Motor neuron (in vitro differentiated cells): ENCODE measurements at regions not wholly inside any gene's neighbourhood (a gene's known extent, or its start where the extent isn't known, plus 50 kb on each side); places are given as distances from the start of the nearest gene placed in this dataset.
"Not testable (repeated sequence)": the region's sequence is repeated elsewhere in the genome, so short reads cannot be mapped to it uniquely, and the experiment has no call there.

Experiments
- ATAC-seq, 8 experiments: fragments of 200-7000 bp; cut with Tn5 transposase; replicated peaks in 6 of 8; 2 replicates each; pipeline ENCODE4 v1.8.0; 2021; ENCODE audit warnings: mild to moderate bottlenecking in 8 of 8, moderate library complexity in 8 of 8
- H3K27ac ChIP-seq, 2 donors: fragments of 250-450 bp; sonication (Bioruptor Pico); 2 replicates each; pipeline ENCODE4 v1.9.0; 2021; ENCODE audit warnings: antibody characterized with exemption in 2 of 2, mild to moderate bottlenecking in 2 of 2, moderate library complexity in 1 of 2
- H3K4me1 ChIP-seq, 2 donors: fragments of 250-450 bp; sonication (Bioruptor Pico); replicated peaks in 1 of 2; 2 replicates each; pipeline ENCODE4 v1.6.1; 2021; ENCODE audit warnings: antibody characterized with exemption in 2 of 2, mild to moderate bottlenecking in 2 of 2, moderate library complexity in 1 of 2
- H3K4me3 ChIP-seq, 5 donors: fragments of 250-450 bp; sonication (Bioruptor Pico); 2 replicates each; pipeline ENCODE4 v1.9.0; 2021; ENCODE audit warnings: antibody characterized with exemption in 5 of 5, mild to moderate bottlenecking in 5 of 5, moderate library complexity in 4 of 5
- WGBS, 10 experiments: fragments of 450-650 bp; shearing (Covaris generic); methylation state at CpG; one replicate each; pipeline ENCODE4 v1.0.0; 2022; 5-methylcytosine and 5-hydroxymethylcytosine counted together
- in situ Hi-C, 9 experiments: fragments of 400-800 bp; cut with MboI; loops; one replicate each; pipeline ENCODE4 v1.15.0; 2021; ENCODE audit warnings: low sequenced_read_pairs in 9 of 9, low pct_unique_long_range_greater_than_20kb in 2 of 9; ENCODE audit not compliant: unreplicated experiment in 9 of 9

- 13 to 100% (median 73%) methylated on average over 2 to 5 of the region's 6 CpGs; no CpG with 5 or more reads in 5 of the 10 experiments for WGBS, 10 experiments
These were observed 52.2 kb downstream of the ACTRT1 start for GRCh38 chrX:128000033-128000432.

GRCh38 chrX:127963696-127964095, 88.5 kb downstream of the ACTRT1 start:
- Histone ChIP-seq H3K4me1 (no peaks in the 10 kb centered on the region), H3K27ac (no peak overlapping the region), H3K4me3 (no peak overlapping the region)
- no peak for ATAC-seq
- 0 to 100% (median 12%) methylated on average over 1 of the region's 1 CpG; no CpG with 5 or more reads in 4 of the 10 experiments for WGBS, 10 experiments
- in situ Hi-C loops = no loop called here

More at GRCh38 chrX:128000033-128000432, 52.2 kb downstream of the ACTRT1 start:
- H3K27ac ChIP-seq, H3K4me1 ChIP-seq, H3K4me3 ChIP-seq, ATAC-seq, in situ Hi-C loops: not testable (repeated sequence)

- no peak overlapping the region for H3K4me3 ChIP-seq
- ATAC-seq = no peak
- in situ Hi-C loops = no loop called here
- 20 to 80% methylated on average over 1 of the region's 2 CpGs; no CpG with 5 or more reads in 8 of the 10 experiments for WGBS, 10 experiments
- no peaks in the 10 kb centered on the region for H3K4me1 ChIP-seq
- no peak overlapping the region for H3K27ac ChIP-seq
These were observed 104.8 kb downstream of the ACTRT1 start for GRCh38 chrX:127947450-127947849.

GRCh38 chrX:127943571-127943970, 108.6 kb downstream of the ACTRT1 start:
- no peak for ATAC-seq
- Histone ChIP-seq H3K4me3 (no peak overlapping the region), H3K27ac (no peak overlapping the region), H3K4me1 (no peaks in the 10 kb centered on the region)
- in situ Hi-C loops = no loop called here
- 27% methylated on average over 1 of the region's 1 CpG; no CpG with 5 or more reads in 9 of the 10 experiments for WGBS, 10 experiments

- in situ Hi-C loops = no loop called here
- Histone ChIP-seq H3K27ac (no peak overlapping the region), H3K4me1 (no peaks in the 10 kb centered on the region), H3K4me3 (no peak overlapping the region)
- WGBS, 10 experiments = 16 to 80% (median 43%) methylated on average over 2 to 6 of the region's 6 CpGs; no CpG with 5 or more reads in 4 of the 10 experiments
- ATAC-seq = peak in 4 of 8 experiments; percentile 27 to 76 (median 73)
These were observed 143.8 kb downstream of the ACTRT1 start for GRCh38 chrX:127908384-127908783.

- in situ Hi-C loops = no loop called here
- Histone ChIP-seq H3K4me1 (no peaks in the 10 kb centered on the region), H3K4me3 (no peak overlapping the region), H3K27ac (no peak overlapping the region)
- 0 to 44% methylated on average over 1 to 2 of the region's 2 CpGs; no CpG with 5 or more reads in 8 of the 10 experiments for WGBS, 10 experiments
- ATAC-seq = no peak
These were observed 163.4 kb downstream of the ACTRT1 start for GRCh38 chrX:127888767-127889166.

- in situ Hi-C loops = no loop called here
- no peak overlapping the region for H3K4me3 ChIP-seq
- no peak overlapping the region for H3K27ac ChIP-seq
- H3K4me1 ChIP-seq = no peaks in the 10 kb centered on the region
- no peak for ATAC-seq
- WGBS, 10 experiments = 0 to 71% methylated on average over 4 to 5 of the region's 5 CpGs; no CpG with 5 or more reads in 8 of the 10 experiments
These were observed 167.3 kb downstream of the ACTRT1 start for GRCh38 chrX:127884921-127885320.

- WGBS, 10 experiments = 0 to 100% (median 40%) methylated on average over 1 to 2 of the region's 2 CpGs; no CpG with 5 or more reads in 3 of the 10 experiments
These were observed 172.6 kb downstream of the ACTRT1 start for GRCh38 chrX:127879585-127879984.

GRCh38 chrX:127877318-127877717, 174.9 kb downstream of the ACTRT1 start:
- no peaks in the 10 kb centered on the region for H3K4me1 ChIP-seq
- ATAC-seq = no peak
- 23 to 49% methylated on average over 3 of the region's 3 CpGs; no CpG with 5 or more reads in 8 of the 10 experiments for WGBS, 10 experiments
- H3K27ac ChIP-seq = no peak overlapping the region
- in situ Hi-C loops = no loop called here
- no peak overlapping the region for H3K4me3 ChIP-seq

More at GRCh38 chrX:127879585-127879984, 172.6 kb downstream of the ACTRT1 start:
- no peak overlapping the region for H3K4me3 ChIP-seq
- in situ Hi-C loops = no loop called here
- H3K27ac ChIP-seq = no peak overlapping the region
- no peak for ATAC-seq
- H3K4me1 ChIP-seq = no peaks in the 10 kb centered on the region

- 0 to 94% (median 52%) methylated on average over 1 to 4 of the region's 4 CpGs; no CpG with 5 or more reads in 7 of the 10 experiments for WGBS, 10 experiments
- Histone ChIP-seq H3K4me3 (no peak overlapping the region), H3K4me1 (no peaks in the 10 kb centered on the region), H3K27ac (no peak overlapping the region)
- in situ Hi-C loops = no loop called here
- ATAC-seq = no peak
These were observed 178.6 kb downstream of the ACTRT1 start for GRCh38 chrX:127873637-127874036.

GRCh38 chrX:127866857-127867256, 185.3 kb downstream of the ACTRT1 start:
- H3K27ac ChIP-seq, in situ Hi-C loops, ATAC-seq, H3K4me1 ChIP-seq, H3K4me3 ChIP-seq: not testable (repeated sequence)
- WGBS, 10 experiments = 0 to 60% (median 54%) methylated on average over 1 to 5 of the region's 8 CpGs; no CpG with 5 or more reads in 7 of the 10 experiments

- in situ Hi-C loops = no loop called here
- WGBS, 10 experiments = 71% methylated on average over 2 of the region's 2 CpGs; no CpG with 5 or more reads in 9 of the 10 experiments
- Histone ChIP-seq H3K27ac (no peak overlapping the region), H3K4me3 (no peak overlapping the region), H3K4me1 (no peaks in the 10 kb centered on the region)
- no peak for ATAC-seq
These were observed 190.6 kb downstream of the ACTRT1 start for GRCh38 chrX:127861611-127862010.
